ENCODE measurements at regions not wholly inside any gene's neighbourhood (a gene's known extent, or its start where the extent isn't known, plus 50 kb on each side); places are given as distances from the start of the nearest gene placed in this dataset.

DNA sequence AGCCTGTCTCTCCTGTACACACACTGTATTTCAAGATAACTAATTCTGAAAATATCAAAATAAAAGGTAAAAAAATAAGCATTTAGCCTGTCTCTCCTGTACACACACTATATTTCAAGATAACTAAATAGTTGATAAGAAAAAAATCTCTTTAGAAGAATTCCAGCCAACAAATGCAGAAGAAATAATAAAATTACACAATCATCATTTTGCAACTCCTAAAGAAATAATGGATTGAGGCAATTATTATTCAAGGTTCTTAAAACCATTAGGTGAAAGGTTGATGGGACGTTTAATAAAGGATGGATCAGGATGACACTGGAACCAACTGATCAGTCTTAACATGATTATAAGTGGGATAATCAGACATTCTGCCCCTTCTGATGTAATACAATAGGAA is 148.0 kb upstream of the FN1 start:
- Histone ChIP-seq H3F3A (ENCODE audit: insufficient read depth, low read length, poor library complexity, severe bottlenecking) (no peaks in the 10 kb centered on the region), H3K4me3 (ENCODE audit: low read length) (no peak overlapping the region), H3K27ac (ENCODE audit: low read length) (no peak overlapping the region), H3K4me2 (ENCODE audit: low read length) (no peak overlapping the region), H3K27me3 (ENCODE audit: insufficient read depth, low read depth, low read length) (no peaks in the 10 kb centered on the region), H2AFZ (ENCODE audit: low read depth, low read length) (no peak overlapping the region), H3K9ac (ENCODE audit: low read length) (no peak overlapping the region), H4K20me1 (ENCODE audit: insufficient read depth) (no peaks in the 10 kb centered on the region), H3K9me3 (ENCODE audit: low read length) (no peaks in the 10 kb centered on the region), H3K79me2 (replicated peaks; ENCODE audit: insufficient read depth, low read length) (no peaks in the 10 kb centered on the region), H3K9me2 (ENCODE audit: insufficient read depth, low read length) (no peaks in the 10 kb centered on the region), H3K36me3 (ENCODE audit: insufficient read depth, low read length) (no peaks in the 10 kb centered on the region)
- TF ChIP-seq RAD21 (conservative IDR thresholded peaks at IDR 0.05) (no peak), EZH2 (IDR thresholded peaks at IDR 0.05; ENCODE audit: borderline replicate concordance, insufficient read depth, low read length, poor library complexity, severe bottlenecking) (no peak), EP300 (conservative IDR thresholded peaks at IDR 0.05; ENCODE audit: poor library complexity, severe bottlenecking) (no peak), SMC3 (conservative IDR thresholded peaks at IDR 0.05; ENCODE audit: poor library complexity) (no peak), POLR2AphosphoS5 (IDR thresholded peaks at IDR 0.05) (no peak), MXI1 (conservative IDR thresholded peaks at IDR 0.05; ENCODE audit: poor library complexity, severe bottlenecking) (no peak), TAF1 (IDR thresholded peaks at IDR 0.05; ENCODE audit: low read depth) (no peak)
- TF ChIP-seq, protein P1, sequence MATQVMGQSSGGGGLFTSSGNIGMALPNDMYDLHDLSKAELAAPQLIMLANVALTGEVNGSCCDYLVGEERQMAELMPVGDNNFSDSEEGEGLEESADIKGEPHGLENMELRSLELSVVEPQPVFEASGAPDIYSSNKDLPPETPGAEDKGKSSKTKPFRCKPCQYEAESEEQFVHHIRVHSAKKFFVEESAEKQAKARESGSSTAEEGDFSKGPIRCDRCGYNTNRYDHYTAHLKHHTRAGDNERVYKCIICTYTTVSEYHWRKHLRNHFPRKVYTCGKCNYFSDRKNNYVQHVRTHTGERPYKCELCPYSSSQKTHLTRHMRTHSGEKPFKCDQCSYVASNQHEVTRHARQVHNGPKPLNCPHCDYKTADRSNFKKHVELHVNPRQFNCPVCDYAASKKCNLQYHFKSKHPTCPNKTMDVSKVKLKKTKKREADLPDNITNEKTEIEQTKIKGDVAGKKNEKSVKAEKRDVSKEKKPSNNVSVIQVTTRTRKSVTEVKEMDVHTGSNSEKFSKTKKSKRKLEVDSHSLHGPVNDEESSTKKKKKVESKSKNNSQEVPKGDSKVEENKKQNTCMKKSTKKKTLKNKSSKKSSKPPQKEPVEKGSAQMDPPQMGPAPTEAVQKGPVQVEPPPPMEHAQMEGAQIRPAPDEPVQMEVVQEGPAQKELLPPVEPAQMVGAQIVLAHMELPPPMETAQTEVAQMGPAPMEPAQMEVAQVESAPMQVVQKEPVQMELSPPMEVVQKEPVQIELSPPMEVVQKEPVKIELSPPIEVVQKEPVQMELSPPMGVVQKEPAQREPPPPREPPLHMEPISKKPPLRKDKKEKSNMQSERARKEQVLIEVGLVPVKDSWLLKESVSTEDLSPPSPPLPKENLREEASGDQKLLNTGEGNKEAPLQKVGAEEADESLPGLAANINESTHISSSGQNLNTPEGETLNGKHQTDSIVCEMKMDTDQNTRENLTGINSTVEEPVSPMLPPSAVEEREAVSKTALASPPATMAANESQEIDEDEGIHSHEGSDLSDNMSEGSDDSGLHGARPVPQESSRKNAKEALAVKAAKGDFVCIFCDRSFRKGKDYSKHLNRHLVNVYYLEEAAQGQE (IDR thresholded peaks at IDR 0.05; ENCODE audit: borderline replicate concordance) = no peak
- TF ChIP-seq, protein P2, sequence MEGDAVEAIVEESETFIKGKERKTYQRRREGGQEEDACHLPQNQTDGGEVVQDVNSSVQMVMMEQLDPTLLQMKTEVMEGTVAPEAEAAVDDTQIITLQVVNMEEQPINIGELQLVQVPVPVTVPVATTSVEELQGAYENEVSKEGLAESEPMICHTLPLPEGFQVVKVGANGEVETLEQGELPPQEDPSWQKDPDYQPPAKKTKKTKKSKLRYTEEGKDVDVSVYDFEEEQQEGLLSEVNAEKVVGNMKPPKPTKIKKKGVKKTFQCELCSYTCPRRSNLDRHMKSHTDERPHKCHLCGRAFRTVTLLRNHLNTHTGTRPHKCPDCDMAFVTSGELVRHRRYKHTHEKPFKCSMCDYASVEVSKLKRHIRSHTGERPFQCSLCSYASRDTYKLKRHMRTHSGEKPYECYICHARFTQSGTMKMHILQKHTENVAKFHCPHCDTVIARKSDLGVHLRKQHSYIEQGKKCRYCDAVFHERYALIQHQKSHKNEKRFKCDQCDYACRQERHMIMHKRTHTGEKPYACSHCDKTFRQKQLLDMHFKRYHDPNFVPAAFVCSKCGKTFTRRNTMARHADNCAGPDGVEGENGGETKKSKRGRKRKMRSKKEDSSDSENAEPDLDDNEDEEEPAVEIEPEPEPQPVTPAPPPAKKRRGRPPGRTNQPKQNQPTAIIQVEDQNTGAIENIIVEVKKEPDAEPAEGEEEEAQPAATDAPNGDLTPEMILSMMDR (IDR thresholded peaks at IDR 0.05; ENCODE audit: poor library complexity, severe bottlenecking) = no peak

DNA sequence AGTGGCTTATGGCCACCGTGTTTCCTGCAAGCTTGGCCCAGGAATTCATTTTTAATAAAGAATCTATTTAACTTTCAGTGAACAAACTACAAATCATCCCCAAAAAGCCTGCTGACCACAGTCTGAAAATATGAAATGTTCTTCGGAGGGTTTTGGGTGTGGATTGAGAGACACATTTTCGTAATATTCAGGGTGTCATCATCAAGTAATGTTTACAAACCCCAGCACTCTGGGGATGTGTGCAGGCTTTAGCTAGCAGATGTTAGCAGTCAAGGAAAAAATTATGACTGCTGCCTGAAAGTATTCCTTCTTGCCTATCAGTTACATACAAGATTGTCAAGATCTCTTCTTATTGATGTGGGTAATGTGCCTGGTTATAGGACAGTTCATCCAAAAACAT is 143.9 kb upstream of the FN1 start:
- Histone ChIP-seq H3K79me2 (replicated peaks; ENCODE audit: insufficient read depth, low read length) (no peaks in the 10 kb centered on the region), H2AFZ (ENCODE audit: low read depth, low read length) (no peak overlapping the region), H3K9ac (ENCODE audit: low read length) (no peak overlapping the region), H3K27ac (ENCODE audit: low read length) (no peak overlapping the region), H3K27me3 (ENCODE audit: insufficient read depth, low read depth, low read length) (no peaks in the 10 kb centered on the region), H3K4me2 (ENCODE audit: low read length) (no peak overlapping the region), H3K36me3 (ENCODE audit: insufficient read depth, low read length) (no peaks in the 10 kb centered on the region), H3F3A (ENCODE audit: insufficient read depth, low read length, poor library complexity, severe bottlenecking) (no peaks in the 10 kb centered on the region), H3K9me3 (ENCODE audit: low read length) (no peaks in the 10 kb centered on the region), H3K4me3 (ENCODE audit: low read length) (no peak overlapping the region), H3K9me2 (ENCODE audit: insufficient read depth, low read length) (no peaks in the 10 kb centered on the region), H4K20me1 (ENCODE audit: insufficient read depth) (no peaks in the 10 kb centered on the region)
- TF ChIP-seq, protein P1 (IDR thresholded peaks at IDR 0.05; ENCODE audit: borderline replicate concordance) = no peak
- TF ChIP-seq, protein P2 (IDR thresholded peaks at IDR 0.05; ENCODE audit: poor library complexity, severe bottlenecking) = no peak
- TF ChIP-seq POLR2AphosphoS5 (IDR thresholded peaks at IDR 0.05) (no peak), EZH2 (IDR thresholded peaks at IDR 0.05; ENCODE audit: borderline replicate concordance, insufficient read depth, low read length, poor library complexity, severe bottlenecking) (no peak), RAD21 (conservative IDR thresholded peaks at IDR 0.05) (no peak), SMC3 (conservative IDR thresholded peaks at IDR 0.05; ENCODE audit: poor library complexity) (no peak), TAF1 (IDR thresholded peaks at IDR 0.05; ENCODE audit: low read depth) (no peak), EP300 (conservative IDR thresholded peaks at IDR 0.05; ENCODE audit: poor library complexity, severe bottlenecking) (no peak), MXI1 (conservative IDR thresholded peaks at IDR 0.05; ENCODE audit: poor library complexity, severe bottlenecking) (no peak)

All from neural cell (in vitro differentiated cells).